ES-I3 (cell line): ENCODE measurements at regions not wholly inside any gene's neighbourhood (a gene's known extent, or its start where the extent isn't known, plus 50 kb on each side); places are given as distances from the start of the nearest gene placed in this dataset.

ENCODE experiments used
- H3K36me3 ChIP-seq: 2 replicates; pipeline ENCODE4 v1.6.1; 2013; ENCODE audit warnings: mild to moderate bottlenecking, low read length, control low read depth, moderate library complexity; ENCODE audit not compliant: insufficient read depth
- H3K4me1 ChIP-seq: 2 replicates; pipeline ENCODE4 v1.6.1; 2013; ENCODE audit warnings: mild to moderate bottlenecking, control low read depth, low read length; ENCODE audit not compliant: insufficient read depth
- H3K9ac ChIP-seq: 2 replicates; pipeline ENCODE4 v1.6.1; 2013; ENCODE audit warnings: low read depth, mild to moderate bottlenecking, low read length, moderate library complexity
- H3K9me3 ChIP-seq: 2 replicates; pipeline ENCODE4 v1.6.1; 2013; ENCODE audit warnings: mild to moderate bottlenecking, low read length, moderate library complexity; ENCODE audit not compliant: control insufficient read depth, insufficient read depth

DNA sequence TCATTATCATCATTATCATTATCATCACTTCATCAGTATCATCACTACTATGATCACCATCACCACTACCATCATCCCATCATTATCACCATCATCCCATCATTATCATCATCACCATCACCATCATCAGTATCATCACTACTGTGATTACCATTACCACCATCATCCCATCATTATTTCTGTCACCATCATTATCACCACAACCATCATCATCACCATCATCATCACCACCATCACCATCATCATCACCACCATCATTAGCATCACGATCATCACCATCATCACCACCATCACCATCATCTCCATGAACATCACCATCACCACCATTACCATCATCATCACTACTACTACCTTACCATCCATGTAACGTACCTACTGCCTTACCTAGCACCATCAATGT is 368.8 kb downstream of the SEC14L1 start:
- peaks cover 6% of the 10 kb centered on the region; the same call in 1 of the 2 replicates for H3K4me1 ChIP-seq
- no peaks in the 10 kb centered on the region for H3K36me3 ChIP-seq
- peaks cover 7% of the 10 kb centered on the region for H3K9me3 ChIP-seq
- no peak overlapping the region for H3K9ac ChIP-seq

GRCh38 chr17:77510133-77510796 is 369.5 kb downstream of the SEC14L1 start:
- H3K9me3 ChIP-seq = peaks cover 7% of the 10 kb centered on the region
- H3K4me1 ChIP-seq = no peaks in the 10 kb centered on the region; the same call in 1 of the 2 replicates
- H3K9ac ChIP-seq = no peak overlapping the region
- no peaks in the 10 kb centered on the region for H3K36me3 ChIP-seq

DNA sequence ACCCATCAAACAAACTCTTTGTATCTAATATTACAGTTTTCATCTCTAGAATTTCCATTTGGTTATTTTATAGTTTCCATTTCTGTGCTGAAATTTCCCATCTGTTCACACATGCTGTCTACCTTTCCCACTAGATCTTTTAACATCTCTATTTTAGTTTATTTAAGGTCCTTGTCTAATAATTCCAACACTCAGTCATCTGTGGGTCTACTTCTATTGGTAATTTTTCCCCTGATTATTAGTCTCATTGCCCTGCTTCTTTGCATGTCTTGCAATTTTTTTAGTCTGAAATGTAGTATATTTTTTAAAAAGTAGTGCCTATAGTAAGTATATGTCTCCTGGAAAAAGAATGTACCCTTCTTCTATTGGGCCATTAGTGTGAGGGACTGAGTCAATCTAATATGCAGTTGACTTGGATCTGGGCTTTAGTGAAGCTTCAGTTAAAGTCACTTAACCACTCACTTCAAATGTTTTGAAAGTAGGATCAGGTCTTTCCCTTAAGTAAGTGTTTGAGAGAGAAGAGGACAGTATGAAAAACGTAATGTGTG is 370.8 kb downstream of the SEC14L1 start:
- H3K36me3 ChIP-seq = no peaks in the 10 kb centered on the region
- H3K9me3 ChIP-seq = peaks cover 7% of the 10 kb centered on the region
- no peaks in the 10 kb centered on the region; the same call in 1 of the 2 replicates for H3K4me1 ChIP-seq
- no peak overlapping the region for H3K9ac ChIP-seq

DNA sequence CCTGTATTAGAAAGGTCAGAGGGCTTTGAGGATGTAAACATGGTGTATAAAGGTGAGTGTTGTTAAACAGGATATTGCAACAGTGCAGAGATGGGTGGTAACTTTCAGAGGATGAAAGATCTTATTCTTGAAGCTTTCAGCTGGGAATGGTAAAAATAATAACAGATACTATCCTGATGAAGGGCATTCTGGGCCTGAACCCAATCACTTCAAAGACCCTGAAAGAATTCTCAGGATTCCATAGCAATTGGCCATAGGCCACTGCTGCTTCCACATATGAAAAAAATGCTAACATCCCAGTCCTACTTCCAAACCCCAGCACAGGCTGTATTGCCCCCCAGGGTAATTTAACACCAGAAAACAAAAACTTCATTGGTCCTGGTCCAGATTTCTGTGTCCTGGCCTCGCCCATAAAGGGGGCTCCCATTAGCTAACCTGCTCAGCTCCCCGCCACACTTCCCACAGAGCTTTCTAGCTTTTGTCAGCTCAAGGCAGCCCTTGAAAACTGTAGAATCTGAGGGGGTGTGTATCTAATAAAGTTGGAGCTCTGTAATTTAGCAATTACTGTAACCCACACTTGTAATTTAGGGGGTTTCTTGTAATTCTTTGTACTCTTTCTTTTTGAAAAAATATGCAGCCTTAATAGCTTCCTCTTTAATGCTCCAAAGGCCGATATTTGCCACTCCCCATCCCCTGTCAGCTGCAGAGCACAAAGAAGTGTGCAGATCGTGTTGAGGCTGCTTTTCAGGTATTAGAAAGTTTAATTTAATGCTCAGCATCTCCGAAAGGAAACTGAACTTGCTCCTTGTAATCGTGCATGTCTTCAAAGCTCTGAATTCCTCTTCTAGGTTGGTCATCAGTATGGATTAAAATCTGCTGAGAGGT is 371.5 kb downstream of the SEC14L1 start:
- H3K4me1 ChIP-seq = no peaks in the 10 kb centered on the region
- no peak overlapping the region for H3K9ac ChIP-seq
- H3K9me3 ChIP-seq = peaks cover 12% of the 10 kb centered on the region
- H3K36me3 ChIP-seq = no peaks in the 10 kb centered on the region

GRCh38 chr17:77513045-77513444 is 372.3 kb downstream of the SEC14L1 start:
- Histone ChIP-seq H3K36me3 (no peaks in the 10 kb centered on the region), H3K9ac (no peak overlapping the region), H3K4me1 (no peaks in the 10 kb centered on the region), H3K9me3 (peaks cover 12% of the 10 kb centered on the region)

GRCh38 chr17:77515227-77515626 is 374.5 kb downstream of the SEC14L1 start:
- no peak overlapping the region for H3K9ac ChIP-seq
- H3K9me3 ChIP-seq = peaks cover 12% of the 10 kb centered on the region
- H3K4me1 ChIP-seq = no peaks in the 10 kb centered on the region
- no peaks in the 10 kb centered on the region for H3K36me3 ChIP-seq

GRCh38 chr17:77516902-77517301 is 376.1 kb downstream of the SEC14L1 start:
- Histone ChIP-seq H3K4me1 (no peaks in the 10 kb centered on the region), H3K9ac (no peak overlapping the region), H3K9me3 (peaks cover 6% of the 10 kb centered on the region; the same call in 1 of the 2 replicates), H3K36me3 (no peaks in the 10 kb centered on the region)

DNA sequence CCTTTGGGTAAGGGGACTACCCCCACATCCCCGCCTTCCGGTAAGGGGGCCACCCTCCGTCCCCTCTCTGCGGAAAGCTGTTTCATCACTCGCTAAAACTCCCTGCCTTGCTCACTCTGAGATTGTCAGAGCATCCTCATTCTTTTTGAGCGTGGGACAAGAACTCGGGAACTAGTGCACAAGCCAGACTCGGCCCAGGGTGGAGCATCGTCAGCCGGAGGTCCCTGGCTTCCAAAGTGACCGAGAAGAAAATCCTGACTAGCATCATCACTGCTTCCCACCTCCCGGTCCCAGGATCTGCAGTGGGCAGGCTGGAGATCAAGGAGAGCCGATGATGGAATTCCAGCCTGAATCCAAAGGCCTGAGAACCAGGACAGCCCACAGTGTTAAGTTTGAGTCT is 380.3 kb downstream of the SEC14L1 start:
- no peaks in the 10 kb centered on the region for H3K36me3 ChIP-seq
- H3K4me1 ChIP-seq = no peaks in the 10 kb centered on the region
- H3K9me3 ChIP-seq = 0 out of 2 replicates have a peak, but pooled peaks cover 5% of the 10 kb centered on the region
- H3K9ac ChIP-seq = no peak overlapping the region

DNA sequence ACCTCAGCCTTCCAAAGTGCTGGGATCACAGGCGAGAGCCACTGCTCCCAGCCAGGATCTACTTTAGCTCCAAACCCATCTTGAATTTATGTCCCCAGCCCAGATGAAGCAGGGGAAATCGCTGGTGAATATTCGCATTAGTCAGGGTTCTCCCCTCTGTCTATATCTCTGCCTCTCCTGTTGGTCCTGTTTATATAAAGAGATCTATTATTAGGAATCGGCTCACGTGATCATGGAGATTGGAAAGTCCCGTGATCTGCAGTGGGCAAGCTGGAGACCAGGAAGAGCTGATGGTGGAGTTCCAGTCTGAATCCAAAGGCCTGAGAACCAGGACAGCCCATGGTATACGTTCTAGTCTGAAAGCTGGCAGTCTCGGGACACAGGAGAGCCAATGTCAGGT is 382.8 kb downstream of the SEC14L1 start:
- no peaks in the 10 kb centered on the region for H3K36me3 ChIP-seq
- H3K9me3 ChIP-seq = peaks cover 7% of the 10 kb centered on the region
- no peaks in the 10 kb centered on the region for H3K4me1 ChIP-seq
- H3K9ac ChIP-seq = no peak overlapping the region

DNA sequence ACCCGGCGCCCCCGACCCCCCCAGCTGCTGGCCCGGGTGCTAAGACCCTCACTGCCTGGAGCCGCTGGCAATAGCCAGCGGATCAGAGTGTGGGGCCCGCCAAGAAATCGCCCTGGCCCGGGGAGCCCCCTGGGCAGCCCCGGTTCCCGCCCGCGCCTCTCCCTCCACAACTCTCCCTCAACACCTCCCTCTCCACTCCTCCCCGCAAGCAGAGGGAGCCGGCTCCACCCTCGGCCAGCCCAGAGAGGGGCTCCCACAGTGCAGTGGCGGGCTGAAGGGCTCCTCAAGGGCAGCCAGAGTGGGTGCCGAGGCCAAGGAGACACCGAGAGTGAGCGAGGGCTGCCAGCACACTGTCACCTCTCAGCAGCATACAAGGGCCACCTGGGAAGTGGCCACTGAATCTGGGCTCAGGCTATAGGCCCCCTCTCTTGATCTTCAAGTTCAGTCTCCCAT is 385.5 kb downstream of the SEC14L1 start:
- Histone ChIP-seq H3K4me1 (no peaks in the 10 kb centered on the region), H3K9me3 (peaks cover 7% of the 10 kb centered on the region), H3K36me3 (no peaks in the 10 kb centered on the region), H3K9ac (no peak overlapping the region)

DNA sequence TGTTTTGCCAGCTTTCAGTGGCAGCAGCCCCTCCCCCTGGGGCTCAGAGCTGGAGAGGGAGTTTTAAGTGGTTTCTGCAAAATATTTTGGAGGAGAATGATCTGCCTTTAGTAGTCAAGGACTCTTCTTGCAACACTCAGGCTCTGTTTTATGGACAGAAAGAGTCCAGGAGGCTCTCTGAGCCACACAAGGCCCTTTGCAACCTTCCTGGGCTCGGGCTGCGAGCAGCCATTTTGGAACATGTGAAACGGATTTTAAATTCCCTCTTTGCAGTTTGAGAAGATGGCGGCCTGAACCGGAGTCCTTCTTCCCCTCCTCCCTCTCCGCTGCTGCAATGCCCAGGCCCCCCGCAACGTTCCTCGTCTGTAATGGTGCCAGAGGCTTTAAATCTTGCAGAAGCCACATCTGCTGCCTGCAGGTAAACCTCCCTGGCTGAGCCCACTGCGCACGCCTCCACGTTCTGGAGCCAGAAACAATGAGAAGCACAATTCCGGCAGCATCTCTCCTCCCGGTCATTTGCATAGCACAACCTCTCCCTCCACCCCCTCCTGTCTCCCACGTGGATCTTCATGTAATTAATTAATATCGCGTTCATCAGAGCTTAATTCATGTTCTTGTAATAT is 386.1 kb downstream of the SEC14L1 start:
- H3K36me3 ChIP-seq = no peaks in the 10 kb centered on the region
- H3K4me1 ChIP-seq = no peaks in the 10 kb centered on the region
- H3K9me3 ChIP-seq = peaks cover 7% of the 10 kb centered on the region
- no peak overlapping the region for H3K9ac ChIP-seq

GRCh38 chr17:77527409-77527808 is 386.6 kb downstream of the SEC14L1 start:
- H3K4me1 ChIP-seq = no peaks in the 10 kb centered on the region
- H3K36me3 ChIP-seq = no peaks in the 10 kb centered on the region
- H3K9ac ChIP-seq = no peak overlapping the region
- peaks cover 7% of the 10 kb centered on the region for H3K9me3 ChIP-seq

GRCh38 chr17:77527836-77528505 is 387.2 kb downstream of the SEC14L1 start:
- H3K4me1 ChIP-seq = no peaks in the 10 kb centered on the region
- H3K9ac ChIP-seq = peak overlapping the region; percentile 80

More at GRCh38 chr17:77527836-77528505, 387.2 kb downstream of the SEC14L1 start:
- H3K36me3 ChIP-seq = no peaks in the 10 kb centered on the region
- peaks cover 7% of the 10 kb centered on the region for H3K9me3 ChIP-seq
